ENCODE measurements at regions not wholly inside any gene's neighbourhood (a gene's known extent, or its start where the extent isn't known, plus 50 kb on each side); places are given as distances from the start of the nearest gene placed in this dataset.
"Not testable (repeated sequence)": the region's sequence is repeated elsewhere in the genome, so short reads cannot be mapped to it uniquely, and the experiment has no call there.

GRCh38 chr12:24630446-24630845 is 318.5 kb downstream of the BCAT1 start:
- H3K9ac ChIP-seq (ENCODE audit: low read depth, low read length) = no peak overlapping the region
- no peaks in the 10 kb centered on the region for H3K36me3 ChIP-seq (ENCODE audit: insufficient read depth, low read length)
- no peaks in the 10 kb centered on the region for H3K9me3 ChIP-seq (ENCODE audit: control insufficient read depth, insufficient read depth, low read length)
- no peaks in the 10 kb centered on the region for H3K4me1 ChIP-seq (ENCODE audit: insufficient read depth, low read length)

DNA sequence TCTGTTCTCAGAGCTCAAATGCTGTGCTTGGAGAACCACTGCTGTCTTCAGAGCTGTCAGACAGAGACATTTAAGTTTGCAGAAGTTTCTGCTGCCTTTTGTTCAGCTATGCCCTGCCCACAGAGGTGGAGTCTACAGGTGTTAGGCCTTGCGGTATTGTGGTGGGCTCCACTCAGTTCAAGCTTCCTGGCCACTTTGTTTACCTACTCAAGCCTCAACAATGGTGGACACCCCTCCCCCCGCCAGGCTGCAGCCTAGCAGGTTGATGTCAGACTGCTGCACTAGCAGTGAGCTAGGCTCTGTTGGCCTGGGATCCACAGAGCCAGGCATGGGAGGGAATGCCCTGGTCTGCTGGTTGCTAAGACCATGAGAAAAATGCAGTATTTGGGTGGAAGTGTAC is 323.8 kb downstream of the BCAT1 start:
- Histone ChIP-seq H3K9me3 (ENCODE audit: control insufficient read depth, insufficient read depth, low read length) (no peaks in the 10 kb centered on the region), H3K9ac (ENCODE audit: low read depth, low read length) (no peak overlapping the region), H3K4me1 (ENCODE audit: insufficient read depth, low read length) (no peaks in the 10 kb centered on the region; the same call in 1 of the 2 replicates), H3K36me3 (ENCODE audit: insufficient read depth, low read length) (no peaks in the 10 kb centered on the region)

DNA sequence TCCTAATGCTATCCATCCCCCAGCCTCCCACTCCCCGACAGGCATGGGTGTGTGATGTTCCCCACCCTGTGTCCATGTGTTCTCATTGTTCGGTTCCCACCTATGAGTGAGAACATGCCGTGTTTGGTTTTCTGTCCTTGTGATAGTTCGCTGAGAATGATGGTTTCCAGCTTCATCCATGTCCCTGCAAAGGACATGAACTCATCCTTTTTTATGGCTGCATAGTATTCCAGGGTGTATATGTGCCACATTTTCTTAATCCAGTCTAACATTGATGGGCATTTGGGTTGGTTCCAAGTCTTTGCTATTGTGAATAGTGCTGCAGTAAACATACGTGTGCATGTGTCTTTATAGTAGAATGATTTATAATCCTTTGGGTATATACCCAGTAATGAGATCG is 328.9 kb downstream of the BCAT1 start:
- not testable (repeated sequence) for H3K4me1 ChIP-seq (ENCODE audit: insufficient read depth, low read length); H3K9me3 ChIP-seq (ENCODE audit: control insufficient read depth, insufficient read depth, low read length); H3K36me3 ChIP-seq (ENCODE audit: insufficient read depth, low read length); H3K9ac ChIP-seq (ENCODE audit: low read depth, low read length)

GRCh38 chr12:24617471-24617870 is 331.4 kb downstream of the BCAT1 start:
- Histone ChIP-seq H3K9ac (ENCODE audit: low read depth, low read length) (no peak overlapping the region), H3K9me3 (ENCODE audit: control insufficient read depth, insufficient read depth, low read length) (no peaks in the 10 kb centered on the region), H3K4me1 (ENCODE audit: insufficient read depth, low read length) (peaks cover 5% of the 10 kb centered on the region; the same call in 1 of the 2 replicates), H3K36me3 (ENCODE audit: insufficient read depth, low read length) (no peaks in the 10 kb centered on the region)

GRCh38 chr12:24615967-24616411 is 332.9 kb downstream of the BCAT1 start:
- no peaks in the 10 kb centered on the region for H3K36me3 ChIP-seq (ENCODE audit: insufficient read depth, low read length)
- no peak overlapping the region for H3K9ac ChIP-seq (ENCODE audit: low read depth, low read length)
- peaks cover 5% of the 10 kb centered on the region; the same call in 1 of the 2 replicates for H3K4me1 ChIP-seq (ENCODE audit: insufficient read depth, low read length)
- H3K9me3 ChIP-seq (ENCODE audit: control insufficient read depth, insufficient read depth, low read length) = no peaks in the 10 kb centered on the region

DNA sequence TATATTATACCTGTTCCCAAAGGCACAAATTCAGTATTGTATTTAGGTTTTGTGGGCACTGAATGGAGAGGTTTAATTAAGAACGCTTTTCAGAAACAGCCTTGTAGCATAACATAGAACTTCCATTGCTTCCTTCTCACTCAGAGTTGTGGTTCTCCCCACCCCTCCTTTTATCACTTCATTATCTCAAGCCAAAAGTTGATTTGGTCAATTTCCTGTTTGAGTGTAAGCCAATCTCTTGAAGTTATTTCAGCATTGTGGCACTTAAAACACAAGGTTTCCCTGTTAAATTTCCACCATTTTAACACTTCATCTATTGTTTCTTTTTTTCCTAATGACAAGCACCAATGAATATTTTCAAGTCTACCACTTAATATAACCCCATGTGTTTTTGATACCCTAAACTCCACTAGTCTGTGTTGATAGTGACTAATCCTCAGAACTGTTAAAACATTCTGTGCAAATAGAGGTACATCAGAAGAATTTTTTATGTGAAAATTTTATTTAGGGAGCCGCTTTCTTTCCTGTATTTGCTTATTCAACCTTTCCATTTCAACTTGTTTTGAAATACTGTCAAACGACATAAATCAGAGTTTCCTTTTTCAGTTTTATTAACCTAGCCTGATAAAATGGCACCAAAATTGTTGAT is 340.1 kb downstream of the BCAT1 start:
- Histone ChIP-seq H3K9me3 (ENCODE audit: control insufficient read depth, insufficient read depth, low read length) (no peaks in the 10 kb centered on the region; the same call in 1 of the 2 replicates), H3K9ac (ENCODE audit: low read depth, low read length) (no peak overlapping the region), H3K4me1 (ENCODE audit: insufficient read depth, low read length) (peaks cover under 1% of the 10 kb centered on the region; the same call in 1 of the 2 replicates), H3K36me3 (ENCODE audit: insufficient read depth, low read length) (no peaks in the 10 kb centered on the region; the same call in 1 of the 2 replicates)

DNA sequence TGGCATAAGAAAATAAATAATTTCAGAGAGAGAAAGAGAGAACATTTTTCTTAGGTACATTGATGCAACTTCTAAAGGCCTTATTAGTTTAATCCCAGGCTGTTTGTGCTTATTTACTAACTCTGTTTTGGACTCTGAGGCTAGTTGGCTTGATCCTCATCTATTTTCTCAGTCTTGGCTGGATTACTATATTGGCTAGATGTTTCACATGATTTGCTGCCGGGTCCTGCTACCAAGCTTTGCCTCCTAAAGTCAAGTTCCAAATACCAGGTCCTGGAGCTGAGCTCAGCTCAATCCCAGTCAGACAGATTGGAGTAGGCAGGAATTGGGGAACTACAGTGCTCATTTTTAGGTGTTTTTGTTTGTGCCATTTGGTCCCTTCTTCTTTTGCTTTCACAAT is 340.8 kb downstream of the BCAT1 start:
- Histone ChIP-seq H3K9ac (ENCODE audit: low read depth, low read length) (no peak overlapping the region), H3K9me3 (ENCODE audit: control insufficient read depth, insufficient read depth, low read length) (no peaks in the 10 kb centered on the region; the same call in 1 of the 2 replicates), H3K36me3 (ENCODE audit: insufficient read depth, low read length) (no peaks in the 10 kb centered on the region; the same call in 1 of the 2 replicates), H3K4me1 (ENCODE audit: insufficient read depth, low read length) (peaks cover 7% of the 10 kb centered on the region)

DNA sequence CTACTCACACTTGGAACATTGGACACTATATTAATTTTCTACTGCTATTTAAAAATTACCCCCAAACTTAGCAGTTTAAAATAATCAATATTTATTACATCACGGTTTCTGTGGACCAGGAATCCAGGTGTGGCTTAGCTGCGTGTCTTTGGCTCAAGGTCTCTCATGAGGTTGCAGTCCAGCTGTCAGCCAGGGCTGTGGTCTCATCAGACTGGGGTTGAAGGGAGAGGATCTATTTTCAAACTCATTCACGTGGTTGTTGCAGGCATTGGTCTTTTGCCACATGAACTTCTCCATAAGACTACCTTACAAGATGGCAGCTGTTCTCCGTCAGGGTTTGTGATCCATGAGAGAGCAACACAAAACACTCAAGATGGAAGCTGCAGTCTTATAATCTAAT is 343.0 kb downstream of the BCAT1 start:
- Histone ChIP-seq H3K9ac (ENCODE audit: low read depth, low read length) (no peak overlapping the region), H3K4me1 (ENCODE audit: insufficient read depth, low read length) (peaks cover 10% of the 10 kb centered on the region), H3K9me3 (ENCODE audit: control insufficient read depth, insufficient read depth, low read length) (no peaks in the 10 kb centered on the region; the same call in 1 of the 2 replicates), H3K36me3 (ENCODE audit: insufficient read depth, low read length) (no peaks in the 10 kb centered on the region; the same call in 1 of the 2 replicates)

GRCh38 chr12:24605466-24605865 is 343.4 kb downstream of the BCAT1 start:
- Histone ChIP-seq H3K9ac (ENCODE audit: low read depth, low read length) (no peak overlapping the region), H3K9me3 (ENCODE audit: control insufficient read depth, insufficient read depth, low read length) (no peaks in the 10 kb centered on the region; the same call in 1 of the 2 replicates), H3K4me1 (ENCODE audit: insufficient read depth, low read length) (peaks cover 10% of the 10 kb centered on the region), H3K36me3 (ENCODE audit: insufficient read depth, low read length) (no peaks in the 10 kb centered on the region; the same call in 1 of the 2 replicates)

DNA sequence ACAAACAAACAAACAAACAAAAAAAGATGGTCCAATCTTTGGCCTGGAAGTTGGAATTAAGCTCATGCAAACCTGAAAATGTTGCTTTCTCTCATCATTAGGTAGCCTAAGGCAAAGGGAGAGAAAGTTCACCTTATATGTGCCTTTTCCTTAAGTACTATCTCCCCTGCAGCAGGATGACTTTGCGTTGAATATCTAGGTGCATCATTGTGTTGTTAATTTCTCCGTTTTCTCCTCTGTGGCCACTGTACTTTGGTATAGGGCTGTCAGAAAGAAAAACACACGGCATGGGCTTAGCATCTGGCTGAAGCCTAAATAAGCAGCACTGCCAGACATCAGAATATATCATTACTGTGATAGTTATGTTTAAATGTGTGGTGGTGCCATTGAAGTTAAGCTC is 345.5 kb downstream of the BCAT1 start:
- H3K36me3 ChIP-seq (ENCODE audit: insufficient read depth, low read length) = no peaks in the 10 kb centered on the region; the same call in 1 of the 2 replicates
- H3K9ac ChIP-seq (ENCODE audit: low read depth, low read length) = no peak overlapping the region
- H3K9me3 ChIP-seq (ENCODE audit: control insufficient read depth, insufficient read depth, low read length) = no peaks in the 10 kb centered on the region; the same call in 1 of the 2 replicates
- peaks cover 10% of the 10 kb centered on the region for H3K4me1 ChIP-seq (ENCODE audit: insufficient read depth, low read length)

- H3K9ac ChIP-seq (ENCODE audit: low read depth, low read length) = no peak overlapping the region
- H3K36me3 ChIP-seq (ENCODE audit: insufficient read depth, low read length) = no peaks in the 10 kb centered on the region; the same call in 1 of the 2 replicates
- peaks cover 10% of the 10 kb centered on the region for H3K4me1 ChIP-seq (ENCODE audit: insufficient read depth, low read length)
- no peaks in the 10 kb centered on the region for H3K9me3 ChIP-seq (ENCODE audit: control insufficient read depth, insufficient read depth, low read length)
Observed at GRCh38 chr12:24600996-24601395, 347.9 kb downstream of the BCAT1 start.

GRCh38 chr12:24600551-24600950 is 348.4 kb downstream of the BCAT1 start:
- Histone ChIP-seq H3K36me3 (ENCODE audit: insufficient read depth, low read length) (no peaks in the 10 kb centered on the region), H3K9ac (ENCODE audit: low read depth, low read length) (no peak overlapping the region), H3K4me1 (ENCODE audit: insufficient read depth, low read length) (peaks cover 10% of the 10 kb centered on the region), H3K9me3 (ENCODE audit: control insufficient read depth, insufficient read depth, low read length) (no peaks in the 10 kb centered on the region)

DNA sequence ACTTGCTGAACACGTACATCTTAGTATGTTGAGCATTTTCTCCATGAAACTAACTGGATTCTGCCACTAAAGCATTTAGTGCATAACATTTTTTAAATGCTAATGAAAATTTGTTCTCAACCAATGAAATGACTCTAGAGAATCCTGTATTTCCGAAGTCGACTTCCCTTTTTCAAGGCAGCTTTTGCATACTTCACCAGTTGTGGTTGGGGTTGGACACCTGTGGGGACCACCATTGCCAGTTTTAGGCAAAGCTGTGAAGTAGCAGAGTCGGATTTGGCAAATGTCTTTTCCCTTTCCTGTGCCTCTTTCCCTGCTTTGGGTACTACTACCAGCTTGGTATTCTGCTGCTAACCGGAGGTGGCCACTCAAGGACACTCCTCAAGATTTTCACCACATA is 349.2 kb downstream of the BCAT1 start:
- H3K9me3 ChIP-seq (ENCODE audit: control insufficient read depth, insufficient read depth, low read length) = no peaks in the 10 kb centered on the region
- no peak overlapping the region; the same call in 1 of the 2 replicates for H3K9ac ChIP-seq (ENCODE audit: low read depth, low read length)
- H3K4me1 ChIP-seq (ENCODE audit: insufficient read depth, low read length) = peaks cover 10% of the 10 kb centered on the region
- no peaks in the 10 kb centered on the region for H3K36me3 ChIP-seq (ENCODE audit: insufficient read depth, low read length)

DNA sequence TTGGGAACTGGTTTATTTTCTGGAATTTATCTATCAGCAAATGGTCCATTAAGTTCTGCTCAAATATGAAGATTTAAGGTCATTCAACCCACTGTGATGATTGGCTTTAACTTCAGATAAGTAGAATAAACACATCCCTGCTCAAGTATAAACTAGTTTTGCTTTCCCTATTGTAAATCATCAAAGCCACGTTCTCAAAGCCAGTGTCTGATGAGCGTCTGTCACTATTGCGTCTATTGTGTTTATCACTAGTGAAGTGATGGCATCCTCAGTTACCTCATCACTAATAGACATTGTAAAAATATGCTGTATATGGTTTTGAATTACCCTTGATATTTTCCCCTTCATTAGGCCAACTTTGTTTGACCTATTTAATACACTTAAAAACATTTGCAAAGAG is 351.3 kb downstream of the BCAT1 start:
- H3K9ac ChIP-seq (ENCODE audit: low read depth, low read length) = no peak overlapping the region
- no peaks in the 10 kb centered on the region for H3K9me3 ChIP-seq (ENCODE audit: control insufficient read depth, insufficient read depth, low read length)
- H3K36me3 ChIP-seq (ENCODE audit: insufficient read depth, low read length) = no peaks in the 10 kb centered on the region
- no peaks in the 10 kb centered on the region for H3K4me1 ChIP-seq (ENCODE audit: insufficient read depth, low read length)

- Histone ChIP-seq H3K4me1 (ENCODE audit: insufficient read depth, low read length) (peaks cover 3% of the 10 kb centered on the region; the same call in 1 of the 2 replicates), H3K9ac (ENCODE audit: low read depth, low read length) (no peak overlapping the region), H3K36me3 (ENCODE audit: insufficient read depth, low read length) (no peaks in the 10 kb centered on the region), H3K9me3 (ENCODE audit: control insufficient read depth, insufficient read depth, low read length) (no peaks in the 10 kb centered on the region)
Observed at GRCh38 chr12:24596768-24597388, 352.0 kb downstream of the BCAT1 start.

Measured in ES-I3 (cell line).